H1 (cell line): ENCODE measurements at regions not wholly inside any gene's neighbourhood (a gene's known extent, or its start where the extent isn't known, plus 50 kb on each side); places are given as distances from the start of the nearest gene placed in this dataset.

Source experiments
- CTCF ChIA-PET: fragments of 300-600 bp; sonication (Branson Sonifier 250); formaldehyde crosslinking; loops from one replicate; lab custom pipeline; 2021; ENCODE audit not compliant: partially characterized antibody; lab: Charles Lee
- POLR2A ChIA-PET: fragments of 300-600 bp; sonication (Branson Sonifier 250); formaldehyde crosslinking; loops from one replicate; lab custom pipeline; 2021; ENCODE audit warnings: inconsistent platforms; ENCODE audit not compliant: partially characterized antibody; lab: Charles Lee
- DNase-seq, 2 experiments: peaks; one replicate each; pipeline versions ENCODE4 v3.0.0 to v3.0.0-alpha.2; 2010 to 2022; ENCODE audit warnings: low spot score in 2 of 2, low read depth in 1 of 2, mixed read lengths in 1 of 2
- FAIRE-seq: peaks from 2 replicates; lab custom pipeline; 2011; peaks lifted over from hg19 to GRCh38; lab: Jason Lieb, UNC
- H2AFZ ChIP-seq: 2 replicates; pipeline ENCODE4 v1.8.1; 2012; ENCODE audit warnings: low read length, inconsistent platforms
- H2AK5ac ChIP-seq: 2 replicates; pipeline ENCODE4 v1.6.1; 2013; ENCODE audit warnings: low read depth, low read length
- H2BK120ac ChIP-seq: replicated peaks from 2 replicates; pipeline ENCODE3; 2013; ENCODE audit warnings: low read depth, low read length, inconsistent platforms
- H2BK12ac ChIP-seq: 2 replicates; pipeline ENCODE4 v1.6.1; 2013; ENCODE audit warnings: low read depth, low read length
- H2BK15ac ChIP-seq: 2 replicates; pipeline ENCODE4 v1.6.1; 2013; ENCODE audit warnings: low read length
- H2BK20ac ChIP-seq: 2 replicates; pipeline ENCODE4 v1.6.1; 2013; ENCODE audit warnings: low read length
- H2BK5ac ChIP-seq: 2 replicates; pipeline ENCODE4 v1.6.1; 2013; ENCODE audit warnings: low read depth, low read length
- H3K14ac ChIP-seq: 2 replicates; pipeline ENCODE4 v1.6.1; 2013; ENCODE audit warnings: inconsistent platforms; ENCODE audit not compliant: insufficient read length
- H3K18ac ChIP-seq: 2 replicates; pipeline ENCODE4 v1.6.1; 2013; ENCODE audit warnings: low read length; ENCODE audit errors: extremely low read depth
- H3K23ac ChIP-seq: 2 replicates; pipeline ENCODE4 v1.6.1; 2013; ENCODE audit warnings: inconsistent platforms; ENCODE audit not compliant: insufficient read length
- H3K23me2 ChIP-seq: 2 replicates; pipeline ENCODE4 v1.6.1; 2013; ENCODE audit warnings: low read depth, low read length
- H3K27ac ChIP-seq: 2 replicates; pipeline ENCODE4 v1.6.1; 2011; ENCODE audit warnings: low read depth, low read length, inconsistent platforms
- H3K27me3 ChIP-seq, 4 experiments: replicated peaks in 1 of 4; 1 replicate in 1 of 4; 2 replicates in 3 of 4; pipeline versions ENCODE4 v1.6.1 to v1.8.1; 2011 to 2013; ENCODE audit warnings: low read length in 3 of 4, mild to moderate bottlenecking in 3 of 4, inconsistent platforms in 2 of 4, mixed read lengths in 2 of 4, moderate library complexity in 1 of 4; ENCODE audit not compliant: control insufficient read depth in 3 of 4, insufficient read depth in 3 of 4; ENCODE audit errors: extremely low read depth in 1 of 4
- H3K36me3 ChIP-seq, 4 experiments: 2 replicates each; pipeline versions ENCODE4 v1.6.1 to v1.8.1; 2011 to 2013; ENCODE audit warnings: mild to moderate bottlenecking in 4 of 4, low read length in 3 of 4, moderate library complexity in 2 of 4, control low read depth in 1 of 4, inconsistent platforms in 1 of 4; ENCODE audit not compliant: insufficient read depth in 4 of 4, control insufficient read depth in 2 of 4
- H3K4ac ChIP-seq: replicated peaks from 2 replicates; pipeline ENCODE3; 2013; ENCODE audit warnings: low read length, low read depth, mixed read lengths, inconsistent platforms; ENCODE audit not compliant: insufficient read length
- H3K4me1 ChIP-seq, 4 experiments: replicated peaks in 1 of 4; 1 replicate in 1 of 4; 2 replicates in 3 of 4; pipeline versions ENCODE4 v1.6.1 to v1.8.1; 2011 to 2013; ENCODE audit warnings: low read length in 3 of 4, inconsistent platforms in 2 of 4, mixed read lengths in 1 of 4; ENCODE audit not compliant: insufficient read depth in 4 of 4, control insufficient read depth in 3 of 4
- H3K4me2 ChIP-seq, 2 experiments: 2 replicates each; pipeline versions ENCODE4 v1.6.1 to v1.8.1; 2011 to 2013; ENCODE audit warnings: low read depth in 2 of 2, low read length in 2 of 2, control low read depth in 1 of 2, inconsistent platforms in 1 of 2, mild to moderate bottlenecking in 1 of 2; ENCODE audit not compliant: insufficient read depth in 1 of 2
- H3K4me3 ChIP-seq, 4 experiments: fragments of 200-600, 300-600 bp in 1 of 4; sonication (generic), shearing (Covaris generic), sonication (Bioruptor Twin) in 1 of 4; 2 replicates each; pipeline versions ENCODE4 v1.5.1 to v1.8.1; 2011 to 2016; ENCODE audit warnings: low read length in 4 of 4, low read depth in 3 of 4, control low read depth in 2 of 4, inconsistent platforms in 2 of 4, mild to moderate bottlenecking in 2 of 4, mixed read lengths in 1 of 4, moderate library complexity in 1 of 4; ENCODE audit not compliant: insufficient read depth in 2 of 4; ENCODE audit errors: extremely low read depth in 1 of 4
- H3K56ac ChIP-seq: replicated peaks from 2 replicates; pipeline ENCODE3; 2013; ENCODE audit warnings: low read depth, mild to moderate bottlenecking, mixed read lengths, low read length, inconsistent platforms; ENCODE audit not compliant: insufficient read length
- H3K79me1 ChIP-seq: 2 replicates; pipeline ENCODE4 v1.6.1; 2013; ENCODE audit warnings: low read depth, low read length, control low read depth
- H3K79me2 ChIP-seq, 2 experiments: 2 replicates each; pipeline versions ENCODE4 v1.6.1 to v1.8.1; 2012 to 2013; ENCODE audit warnings: low read length in 2 of 2, mild to moderate bottlenecking in 2 of 2, inconsistent platforms in 1 of 2; ENCODE audit not compliant: insufficient read depth in 2 of 2, control insufficient read depth in 1 of 2
- H3K9ac ChIP-seq, 4 experiments: replicated peaks in 1 of 4; 1 replicate in 1 of 4; 2 replicates in 3 of 4; pipeline versions ENCODE4 v1.6.1 to v1.8.1; 2011 to 2013; ENCODE audit warnings: low read depth in 3 of 4, low read length in 3 of 4, control low read depth in 2 of 4, mild to moderate bottlenecking in 2 of 4, moderate library complexity in 2 of 4, inconsistent platforms in 1 of 4; ENCODE audit errors: extremely low read depth in 1 of 4
- H3K9me3 ChIP-seq, 2 experiments: 2 replicates each; pipeline versions ENCODE4 v1.6.1 to v1.8.1; 2012 to 2013; ENCODE audit warnings: mild to moderate bottlenecking in 2 of 2, moderate library complexity in 2 of 2, control low read depth in 1 of 2, inconsistent platforms in 1 of 2, low read depth in 1 of 2, low read length in 1 of 2, mixed read lengths in 1 of 2; ENCODE audit not compliant: insufficient read depth in 2 of 2
- H4K20me1 ChIP-seq, 2 experiments: replicated peaks in 1 of 2; 2 replicates each; pipeline versions ENCODE3 to v1.8.1; 2011 to 2013; ENCODE audit warnings: inconsistent platforms in 2 of 2, low read length in 2 of 2, mild to moderate bottlenecking in 1 of 2; ENCODE audit not compliant: insufficient read depth in 2 of 2, control insufficient read depth in 1 of 2
- H4K5ac ChIP-seq: 2 replicates; pipeline ENCODE4 v1.6.1; 2013; ENCODE audit warnings: low read length, low read depth, mixed read lengths, inconsistent platforms; ENCODE audit not compliant: insufficient read length
- H4K8ac ChIP-seq: 2 replicates; pipeline ENCODE4 v1.8.0; 2013; ENCODE audit warnings: mild to moderate bottlenecking, moderate library complexity, low read length, inconsistent platforms; ENCODE audit not compliant: insufficient read depth; ENCODE audit errors: extremely low read depth
- H4K91ac ChIP-seq: replicated peaks from 2 replicates; pipeline ENCODE3; 2013; ENCODE audit warnings: low read length, mixed read lengths, inconsistent platforms; ENCODE audit not compliant: insufficient read length
- SP2 ChIP-seq: IDR thresholded peaks from 2 replicates; pipeline ENCODE4 v1.6.1; 2012; ENCODE audit warnings: mild to moderate bottlenecking, low read length, inconsistent platforms
- TAF1 ChIP-seq: IDR thresholded peaks from 2 replicates; pipeline ENCODE4 v1.6.1; 2011; ENCODE audit warnings: mild to moderate bottlenecking, low read depth, low read length
- WGBS, 2 experiments: shearing (Covaris generic) in 1 of 2; methylation state at CpG; one replicate each; pipeline versions ENCODE4 v1.1.6 to v1.1.7; 2013 to 2015; ENCODE audit warnings: low lambda C conversion rate in 2 of 2, mixed read lengths in 2 of 2, inconsistent platforms in 1 of 2, low coverage in 1 of 2, missing lambda C conversion rate in 1 of 2; ENCODE audit not compliant: insufficient replicate concordance in 2 of 2, insufficient coverage in 1 of 2, insufficient read length in 1 of 2; ENCODE audit errors: extremely low coverage in 1 of 2, missing lambda C conversion rate in 1 of 2; 5-methylcytosine and 5-hydroxymethylcytosine counted together

DNA sequence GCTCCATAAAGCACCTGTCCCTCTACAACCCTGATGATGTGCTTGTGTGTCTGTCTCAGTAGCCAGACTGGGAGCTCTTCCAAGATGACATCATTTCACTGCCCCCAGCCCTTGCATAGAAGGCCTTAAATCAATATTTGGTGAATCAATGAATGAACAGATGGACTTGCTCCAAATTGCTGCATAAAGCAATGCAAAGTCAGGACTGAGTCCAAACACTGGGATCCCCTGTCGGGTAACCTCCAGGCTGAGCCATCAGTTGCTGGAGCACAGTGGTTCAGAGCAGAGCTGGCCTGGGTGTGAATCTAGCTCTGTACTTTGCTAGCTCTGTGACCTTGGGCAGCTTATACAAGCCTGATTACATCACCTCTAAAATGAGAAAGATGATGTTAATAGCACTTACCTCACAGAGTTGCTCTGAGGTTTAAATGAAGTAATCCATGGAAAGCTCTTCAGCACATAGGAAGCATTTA lies 120.3 kb upstream of the VASH1 start:
- H3K27ac ChIP-seq = no peak overlapping the region
- CTCF ChIA-PET = interaction anchor here (0.8 to 1.8 kb wide), 7 partner anchors 8 to 591 kb away, joined by 3 to 5 read pairs (median 4); no protein-coding TSS in a partner anchor
- no peaks in the 10 kb centered on the region for H3K23me2 ChIP-seq
- no peak for DNase-seq
- no peaks in the 10 kb centered on the region for H3K79me1 ChIP-seq
- H3K4me1 ChIP-seq = peaks cover 0 to 4% (median 1%) of the 10 kb centered on the region in 4 experiments; a peak in 2 of 7 replicates
- TF ChIP-seq SP2 = no peak
- TF ChIP-seq TAF1 = no peak
- H3K79me2 ChIP-seq = no peaks in the 10 kb centered on the region
- 91% methylated on average over 1 of the region's 1 CpG; no CpG with 5 or more reads in 1 of the 2 experiments for WGBS, 2 experiments
- no peak overlapping the region for H3K4me2 ChIP-seq
- POLR2A ChIA-PET = interaction anchor here (0.6 kb wide), 1 partner anchor 105 kb away, joined by 3 read pairs; no protein-coding TSS in a partner anchor
- H3K56ac ChIP-seq = no peak overlapping the region
- no peak overlapping the region for H2AK5ac ChIP-seq
- no peak overlapping the region for H3K18ac ChIP-seq
- no peak overlapping the region for H4K8ac ChIP-seq
- no peak overlapping the region for H2BK12ac ChIP-seq
- H3K9me3 ChIP-seq = no peaks in the 10 kb centered on the region
- H3K9ac ChIP-seq = no peak overlapping the region
- H2BK5ac ChIP-seq = no peak overlapping the region
- no peak overlapping the region for H2BK120ac ChIP-seq
- no peak overlapping the region for H2AFZ ChIP-seq
- no peak overlapping the region for H2BK15ac ChIP-seq
- no peaks in the 10 kb centered on the region for H3K36me3 ChIP-seq
- H3K14ac ChIP-seq = no peak overlapping the region
- no peaks in the 10 kb centered on the region for H4K20me1 ChIP-seq
- no peak overlapping the region for H3K4ac ChIP-seq
- H4K5ac ChIP-seq = no peak overlapping the region
- no peak overlapping the region for H3K4me3 ChIP-seq
- no peak overlapping the region for H2BK20ac ChIP-seq
- H3K27me3 ChIP-seq = no peaks in the 10 kb centered on the region
- no peak for FAIRE-seq
- no peak overlapping the region for H3K23ac ChIP-seq
- no peak overlapping the region for H4K91ac ChIP-seq
